Gastroesophageal sphincter (tissue), 3 donors: ENCODE measurements at regions not wholly inside any gene's neighbourhood (a gene's known extent, or its start where the extent isn't known, plus 50 kb on each side); places are given as distances from the start of the nearest gene placed in this dataset.

Experiments
- EP300 ChIP-seq: sonication (generic); formaldehyde crosslinking; IDR thresholded peaks from one replicate; pipeline ENCODE4 v1.6.1; 2017; ENCODE audit warnings: antibody characterized with exemption, mild to moderate bottlenecking
- POLR2A ChIP-seq, 2 donors: fragments of 450-650 bp; IDR thresholded peaks; one replicate each; pipeline ENCODE4 v1.6.1; 2017; ENCODE audit warnings: antibody characterized with exemption in 2 of 2, mild to moderate bottlenecking in 2 of 2, moderate library complexity in 1 of 2
- POLR2AphosphoS5 ChIP-seq: sonication (generic); formaldehyde crosslinking; IDR thresholded peaks from one replicate; pipeline ENCODE4 v1.6.1; 2017; ENCODE audit warnings: antibody characterized with exemption
- TF ChIP-seq, protein P1 (sequence below), 4 experiments: fragments of 200-600 bp in 2 of 4; fragments of 450-650 bp in 2 of 4; sonication (generic) in 1 of 4; IDR thresholded peaks; one replicate each; pipeline ENCODE4 v1.5.1; 2017 to 2019; ENCODE audit warnings: antibody characterized with exemption in 4 of 4, mild to moderate bottlenecking in 2 of 4, moderate library complexity in 2 of 4

DNA sequence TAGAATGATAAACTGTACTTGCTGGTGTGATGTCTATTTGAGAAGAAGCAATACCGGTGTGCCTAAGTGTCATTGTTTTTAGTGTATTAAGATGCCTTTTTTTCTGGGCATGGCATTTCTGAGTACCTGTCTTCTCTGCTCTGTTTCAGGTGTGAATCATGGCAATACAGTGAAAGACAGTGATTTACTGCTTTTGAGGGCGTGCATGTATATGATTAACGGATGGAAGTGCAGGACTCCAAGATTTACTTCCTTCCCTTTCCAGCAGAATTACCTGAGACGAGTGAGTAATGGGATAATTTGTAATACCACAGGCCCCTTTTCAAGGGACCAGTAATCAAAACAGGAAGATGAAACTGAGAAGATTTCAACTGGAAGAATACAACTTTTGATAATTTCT is 315.8 kb downstream of the SOX4 start:
- TF ChIP-seq, protein P1, sequence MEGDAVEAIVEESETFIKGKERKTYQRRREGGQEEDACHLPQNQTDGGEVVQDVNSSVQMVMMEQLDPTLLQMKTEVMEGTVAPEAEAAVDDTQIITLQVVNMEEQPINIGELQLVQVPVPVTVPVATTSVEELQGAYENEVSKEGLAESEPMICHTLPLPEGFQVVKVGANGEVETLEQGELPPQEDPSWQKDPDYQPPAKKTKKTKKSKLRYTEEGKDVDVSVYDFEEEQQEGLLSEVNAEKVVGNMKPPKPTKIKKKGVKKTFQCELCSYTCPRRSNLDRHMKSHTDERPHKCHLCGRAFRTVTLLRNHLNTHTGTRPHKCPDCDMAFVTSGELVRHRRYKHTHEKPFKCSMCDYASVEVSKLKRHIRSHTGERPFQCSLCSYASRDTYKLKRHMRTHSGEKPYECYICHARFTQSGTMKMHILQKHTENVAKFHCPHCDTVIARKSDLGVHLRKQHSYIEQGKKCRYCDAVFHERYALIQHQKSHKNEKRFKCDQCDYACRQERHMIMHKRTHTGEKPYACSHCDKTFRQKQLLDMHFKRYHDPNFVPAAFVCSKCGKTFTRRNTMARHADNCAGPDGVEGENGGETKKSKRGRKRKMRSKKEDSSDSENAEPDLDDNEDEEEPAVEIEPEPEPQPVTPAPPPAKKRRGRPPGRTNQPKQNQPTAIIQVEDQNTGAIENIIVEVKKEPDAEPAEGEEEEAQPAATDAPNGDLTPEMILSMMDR (IDR thresholded peaks at IDR 0.05) = no peak
- TF ChIP-seq POLR2A (IDR thresholded peaks at IDR 0.05) (no peak), POLR2AphosphoS5 (no peak), EP300 (no peak)
